ENCODE measurements at regions not wholly inside any gene's neighbourhood (a gene's known extent, or its start where the extent isn't known, plus 50 kb on each side); places are given as distances from the start of the nearest gene placed in this dataset.

DNA sequence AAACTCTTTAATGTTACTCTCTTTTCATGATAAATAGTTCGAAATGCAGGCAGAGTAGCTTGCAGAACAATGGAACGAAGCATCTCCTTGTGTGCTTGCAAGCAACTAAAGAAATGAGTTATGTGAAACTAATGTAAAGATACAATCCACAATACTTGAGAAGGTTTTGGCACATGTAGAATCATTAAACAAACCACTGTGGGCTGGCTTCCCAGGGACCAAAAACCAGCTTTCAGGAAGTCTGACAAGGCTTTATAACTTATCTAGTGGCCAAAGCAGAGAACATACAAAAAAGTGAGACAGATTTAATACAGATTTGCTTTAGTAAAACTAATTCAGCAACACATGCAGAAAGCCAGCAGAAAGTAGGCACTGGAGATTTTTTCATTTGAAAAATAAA lies 1673.8 kb upstream of the AGA start:
- H3K27ac Mint-ChIP-seq (ENCODE audit: unreplicated experiment): no peak overlapping the region
- no peaks in the 10 kb centered on the region for H3K27me3 ChIP-seq (ENCODE audit: insufficient read depth, low read length)

DNA sequence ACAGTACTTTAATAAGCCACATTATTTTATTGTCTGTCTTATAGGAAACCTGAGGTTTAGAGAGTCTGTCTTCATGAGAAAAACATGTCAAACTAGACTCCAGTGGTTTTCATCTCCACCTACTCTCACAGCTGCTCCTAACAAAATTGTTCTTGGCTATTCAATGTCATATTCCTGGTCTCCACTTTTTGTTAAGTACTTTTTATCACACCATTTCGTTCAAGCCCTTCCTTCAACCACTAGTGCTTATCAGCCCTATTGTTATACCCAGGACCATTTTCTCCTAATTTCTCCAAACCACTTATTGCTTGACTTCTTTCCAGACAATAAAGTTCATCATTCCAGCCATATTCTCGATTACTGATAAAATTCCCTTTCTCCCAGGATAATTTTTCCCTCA lies 1674.3 kb upstream of the AGA start:
- FAIRE-seq: no peak
- peak; percentile 60 for DNase-seq (ENCODE audit: low read depth)
- no peak overlapping the region for H3K27ac Mint-ChIP-seq (ENCODE audit: unreplicated experiment)
- Histone ChIP-seq H3K9ac (ENCODE audit: low read length) (no peak overlapping the region), H3K36me3 (ENCODE audit: insufficient read depth, low read length) (no peaks in the 10 kb centered on the region), H3K27me3 (ENCODE audit: insufficient read depth, low read length) (no peaks in the 10 kb centered on the region), H2AFZ (ENCODE audit: low read depth, low read length) (no peak overlapping the region), H4K20me1 (ENCODE audit: insufficient read depth, low read length) (no peaks in the 10 kb centered on the region), H3K9me3 (ENCODE audit: insufficient read depth, low read depth, low read length) (no peaks in the 10 kb centered on the region), H3K27ac (ENCODE audit: low read depth, low read length) (no peak overlapping the region), H3K4me2 (ENCODE audit: low read length) (no peak overlapping the region), H3K4me3 (ENCODE audit: insufficient read depth, low read depth, low read length) (no peak overlapping the region), H3K79me2 (ENCODE audit: insufficient read depth, low read length) (no peaks in the 10 kb centered on the region), H3K4me1 (ENCODE audit: insufficient read depth, low read length) (peaks cover 2% of the 10 kb centered on the region)
- H3K27me3 Mint-ChIP-seq (ENCODE audit: low read depth, unreplicated experiment): no peaks in the 10 kb centered on the region
- H3K36me3 Mint-ChIP-seq (ENCODE audit: low read depth, unreplicated experiment): no peaks in the 10 kb centered on the region
- H3K9me3 Mint-ChIP-seq (ENCODE audit: unreplicated experiment): no peaks in the 10 kb centered on the region
- H3K4me3 Mint-ChIP-seq (ENCODE audit: unreplicated experiment): no peak overlapping the region
- TF ChIP-seq, protein P1, sequence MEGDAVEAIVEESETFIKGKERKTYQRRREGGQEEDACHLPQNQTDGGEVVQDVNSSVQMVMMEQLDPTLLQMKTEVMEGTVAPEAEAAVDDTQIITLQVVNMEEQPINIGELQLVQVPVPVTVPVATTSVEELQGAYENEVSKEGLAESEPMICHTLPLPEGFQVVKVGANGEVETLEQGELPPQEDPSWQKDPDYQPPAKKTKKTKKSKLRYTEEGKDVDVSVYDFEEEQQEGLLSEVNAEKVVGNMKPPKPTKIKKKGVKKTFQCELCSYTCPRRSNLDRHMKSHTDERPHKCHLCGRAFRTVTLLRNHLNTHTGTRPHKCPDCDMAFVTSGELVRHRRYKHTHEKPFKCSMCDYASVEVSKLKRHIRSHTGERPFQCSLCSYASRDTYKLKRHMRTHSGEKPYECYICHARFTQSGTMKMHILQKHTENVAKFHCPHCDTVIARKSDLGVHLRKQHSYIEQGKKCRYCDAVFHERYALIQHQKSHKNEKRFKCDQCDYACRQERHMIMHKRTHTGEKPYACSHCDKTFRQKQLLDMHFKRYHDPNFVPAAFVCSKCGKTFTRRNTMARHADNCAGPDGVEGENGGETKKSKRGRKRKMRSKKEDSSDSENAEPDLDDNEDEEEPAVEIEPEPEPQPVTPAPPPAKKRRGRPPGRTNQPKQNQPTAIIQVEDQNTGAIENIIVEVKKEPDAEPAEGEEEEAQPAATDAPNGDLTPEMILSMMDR (IDR thresholded peaks at IDR 0.05; ENCODE audit: insufficient read depth, low read depth, low read length): no peak
- TF ChIP-seq EZH2 (IDR thresholded peaks at IDR 0.05; ENCODE audit: insufficient read depth, low read length): no peak
- peaks cover 16% of the 10 kb centered on the region for H3K4me1 Mint-ChIP-seq (ENCODE audit: low read depth, unreplicated experiment)

More for the DNA sequence above, 1673.8 kb upstream of the AGA start:
- H3K36me3 Mint-ChIP-seq (ENCODE audit: low read depth, unreplicated experiment): no peaks in the 10 kb centered on the region
- H3K4me1 Mint-ChIP-seq (ENCODE audit: low read depth, unreplicated experiment): peaks cover 20% of the 10 kb centered on the region
- H3K9me3 Mint-ChIP-seq (ENCODE audit: unreplicated experiment): no peaks in the 10 kb centered on the region
- DNase-seq (ENCODE audit: low read depth): peak; percentile 74
- FAIRE-seq: no peak
- peaks cover 8% of the 10 kb centered on the region for H3K4me1 ChIP-seq (ENCODE audit: insufficient read depth, low read length)
- H3K9ac ChIP-seq (ENCODE audit: low read length): no peak overlapping the region
- H3K27ac ChIP-seq (ENCODE audit: low read depth, low read length): no peak overlapping the region
- H3K9me3 ChIP-seq (ENCODE audit: insufficient read depth, low read depth, low read length): no peaks in the 10 kb centered on the region
- H3K4me3 ChIP-seq (ENCODE audit: insufficient read depth, low read depth, low read length): no peak overlapping the region
- no peak overlapping the region for H2AFZ ChIP-seq (ENCODE audit: low read depth, low read length)
- H3K27me3 Mint-ChIP-seq (ENCODE audit: low read depth, unreplicated experiment): no peaks in the 10 kb centered on the region
- H3K79me2 ChIP-seq (ENCODE audit: insufficient read depth, low read length): no peaks in the 10 kb centered on the region
- no peak overlapping the region for H3K4me3 Mint-ChIP-seq (ENCODE audit: unreplicated experiment)
- H3K36me3 ChIP-seq (ENCODE audit: insufficient read depth, low read length): no peaks in the 10 kb centered on the region
- no peak for TF ChIP-seq EZH2 (IDR thresholded peaks at IDR 0.05; ENCODE audit: insufficient read depth, low read length)
- TF ChIP-seq, protein P1 (IDR thresholded peaks at IDR 0.05; ENCODE audit: insufficient read depth, low read depth, low read length): no peak
- no peak overlapping the region for H3K4me2 ChIP-seq (ENCODE audit: low read length)
- H4K20me1 ChIP-seq (ENCODE audit: insufficient read depth, low read length): no peaks in the 10 kb centered on the region

DNA sequence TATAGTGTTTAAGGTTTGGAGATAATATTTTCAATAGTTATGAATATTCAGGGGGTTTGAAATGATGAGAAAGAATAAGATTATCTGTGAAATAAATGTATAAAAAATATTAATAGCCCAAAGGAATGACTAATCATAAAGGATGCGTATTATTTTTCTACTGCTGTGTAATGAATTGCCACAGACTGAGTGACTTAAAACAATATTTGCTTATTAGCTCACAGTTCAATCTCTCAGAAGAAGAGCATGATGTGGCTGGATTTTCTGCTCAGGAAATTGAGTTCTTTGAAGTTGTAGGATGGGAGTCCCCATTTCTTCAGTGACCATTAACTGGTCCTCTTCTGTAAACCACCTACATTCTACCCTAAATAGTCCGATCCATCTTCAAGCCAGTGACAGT lies 1680.8 kb upstream of the AGA start:
- FAIRE-seq (no peak), DNase-seq (ENCODE audit: low read depth) (no peak)
- Histone ChIP-seq H3K9ac (ENCODE audit: low read length) (no peak overlapping the region), H2AFZ (ENCODE audit: low read depth, low read length) (no peak overlapping the region), H3K9me3 (ENCODE audit: insufficient read depth, low read depth, low read length) (no peaks in the 10 kb centered on the region), H3K79me2 (ENCODE audit: insufficient read depth, low read length) (no peaks in the 10 kb centered on the region), H3K27me3 (ENCODE audit: insufficient read depth, low read length) (no peaks in the 10 kb centered on the region), H4K20me1 (ENCODE audit: insufficient read depth, low read length) (no peaks in the 10 kb centered on the region), H3K4me2 (ENCODE audit: low read length) (no peak overlapping the region), H3K36me3 (ENCODE audit: insufficient read depth, low read length) (no peaks in the 10 kb centered on the region), H3K4me3 (ENCODE audit: insufficient read depth, low read depth, low read length) (no peak overlapping the region), H3K4me1 (ENCODE audit: insufficient read depth, low read length) (no peaks in the 10 kb centered on the region), H3K27ac (ENCODE audit: low read depth, low read length) (no peak overlapping the region)
- Mint-ChIP-seq H3K4me3 (ENCODE audit: unreplicated experiment) (no peak overlapping the region), H3K36me3 (ENCODE audit: low read depth, unreplicated experiment) (no peaks in the 10 kb centered on the region), H3K4me1 (ENCODE audit: low read depth, unreplicated experiment) (peaks cover 1% of the 10 kb centered on the region), H3K27me3 (ENCODE audit: low read depth, unreplicated experiment) (no peaks in the 10 kb centered on the region), H3K9me3 (ENCODE audit: unreplicated experiment) (no peaks in the 10 kb centered on the region), H3K27ac (ENCODE audit: unreplicated experiment) (no peak overlapping the region)
- TF ChIP-seq EZH2 (IDR thresholded peaks at IDR 0.05; ENCODE audit: insufficient read depth, low read length): no peak
- TF ChIP-seq, protein P1 (IDR thresholded peaks at IDR 0.05; ENCODE audit: insufficient read depth, low read depth, low read length): no peak
